GM19324 (cell line): ENCODE measurements at regions not wholly inside any gene's neighbourhood (a gene's known extent, or its start where the extent isn't known, plus 50 kb on each side); places are given as distances from the start of the nearest gene placed in this dataset.

Experiments
- ATAC-seq: cut with Tn5 transposase; IDR thresholded peaks from one replicate; pipeline ENCODE4 v1.9.1; 2021; ENCODE audit warnings: mild to moderate bottlenecking, moderate library complexity; ENCODE audit not compliant: unreplicated experiment, low FRiP score

GRCh38 chr7:42987648-42988214 is 55.6 kb downstream of the MRPL32 start:
- ATAC-seq: no peak

DNA sequence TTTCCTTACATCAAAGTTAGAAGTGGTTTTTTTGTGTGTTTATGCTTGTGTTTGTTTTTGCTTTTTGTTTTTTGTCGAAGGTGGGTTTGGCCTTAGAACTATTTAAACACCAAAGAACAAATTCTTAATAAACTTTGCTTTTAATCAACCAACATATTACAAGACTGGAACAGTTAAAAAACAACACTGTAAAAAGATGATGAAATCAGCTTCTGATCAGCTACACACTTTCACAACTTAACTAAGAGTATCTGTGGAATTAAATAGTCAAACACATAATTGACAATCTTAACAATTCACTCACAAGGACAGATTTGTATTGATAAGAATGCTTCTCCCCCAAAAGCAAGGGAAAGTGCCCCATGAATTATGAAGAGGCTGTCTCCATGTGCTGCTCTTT is 58.8 kb downstream of the MRPL32 start:
- ATAC-seq: no peak

DNA sequence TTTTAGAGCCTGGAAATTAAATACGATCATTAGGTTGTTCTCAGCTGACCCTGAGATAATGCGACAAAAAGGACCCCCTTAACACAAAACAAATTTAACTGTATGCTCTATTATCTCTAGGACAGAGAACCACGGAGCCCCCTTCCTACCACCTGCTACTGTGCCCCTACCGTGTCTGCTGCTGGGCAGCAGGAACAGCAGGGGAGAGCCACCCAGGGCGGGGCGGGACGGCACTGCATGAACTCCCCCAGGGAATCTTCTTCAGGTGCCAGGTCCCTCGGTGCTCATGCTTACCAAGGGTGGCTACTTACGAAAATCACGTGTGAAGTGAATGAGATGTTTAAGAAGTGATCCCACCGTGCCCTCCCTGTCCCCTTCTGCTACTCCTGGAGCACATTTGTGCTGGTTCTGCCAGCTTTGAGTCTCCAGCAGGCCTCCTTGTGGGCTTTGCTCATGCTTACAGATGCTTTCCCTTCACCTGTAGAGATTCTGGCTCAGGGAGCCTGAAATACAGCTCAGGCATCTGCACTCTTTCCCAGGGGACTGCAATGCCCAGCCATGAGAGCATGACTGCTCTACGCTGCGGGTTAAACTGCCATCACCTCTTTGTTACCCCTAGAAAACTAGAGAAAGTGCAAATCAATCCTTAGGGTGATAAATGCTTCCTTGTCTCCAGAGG is 59.9 kb downstream of the MRPL32 start:
- no peak for ATAC-seq

DNA sequence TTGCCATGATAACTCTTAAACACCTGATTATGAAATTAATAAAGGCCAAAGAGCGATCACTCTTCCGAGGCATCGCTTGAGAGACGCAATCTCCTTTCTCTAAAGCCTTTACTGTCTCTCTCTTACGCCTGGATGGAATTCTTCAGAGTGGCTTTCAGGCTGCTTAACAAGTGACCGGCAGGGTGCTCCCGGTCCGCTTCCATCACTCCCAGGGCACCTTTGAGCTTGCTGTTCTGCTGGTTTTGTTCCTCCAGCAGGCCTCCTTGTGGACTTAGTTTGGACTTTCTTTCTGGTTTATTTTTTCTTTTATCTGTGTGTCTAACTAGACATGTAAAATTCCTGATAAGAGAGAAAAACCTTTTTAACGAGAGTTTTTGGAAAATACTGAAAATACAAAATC is 60.9 kb downstream of the MRPL32 start:
- ATAC-seq: no peak

GRCh38 chr7:42994096-42994495 is 61.9 kb downstream of the MRPL32 start:
- no peak for ATAC-seq

DNA sequence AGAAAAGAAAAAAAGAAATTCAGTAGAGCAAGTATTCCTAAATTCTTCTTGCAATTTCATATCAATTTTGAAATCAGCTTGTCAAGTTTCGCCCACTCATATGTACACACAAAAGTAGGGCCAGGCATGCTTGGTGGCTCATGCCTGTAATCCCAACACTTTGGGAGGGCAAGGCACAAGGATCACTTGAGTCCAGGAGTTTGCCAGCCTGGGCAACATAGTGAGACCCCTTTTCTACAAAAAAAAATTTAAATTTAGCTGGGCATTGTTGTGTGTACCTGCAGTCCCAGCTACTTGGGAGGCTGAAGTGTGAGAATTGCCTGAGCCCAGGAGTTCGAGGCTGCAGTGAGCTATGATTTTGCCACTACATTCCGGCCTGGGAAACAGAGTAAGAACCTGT is 65.4 kb downstream of the MRPL32 start:
- no peak for ATAC-seq

DNA sequence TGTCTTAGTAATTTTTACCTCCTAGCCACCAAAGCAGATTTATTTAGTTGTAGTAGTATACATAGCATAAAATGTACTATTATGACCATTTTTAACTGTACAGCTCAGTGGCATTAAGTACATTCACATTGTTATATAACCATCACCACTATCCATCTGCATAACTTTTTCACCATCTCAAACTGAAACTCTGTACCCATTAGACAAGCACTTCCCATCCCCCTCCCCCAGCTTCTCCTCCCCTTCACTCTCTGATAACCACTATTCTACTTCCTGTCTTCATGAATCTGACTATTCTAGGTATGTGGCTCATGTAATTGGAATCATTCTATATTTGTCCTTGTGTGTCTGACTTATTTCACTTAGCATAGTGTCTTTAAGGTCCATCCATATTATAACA is 71.9 kb downstream of the MRPL32 start:
- no peak for ATAC-seq

GRCh38 chr7:43006008-43006407 is 73.8 kb downstream of the MRPL32 start:
- no peak for ATAC-seq

DNA sequence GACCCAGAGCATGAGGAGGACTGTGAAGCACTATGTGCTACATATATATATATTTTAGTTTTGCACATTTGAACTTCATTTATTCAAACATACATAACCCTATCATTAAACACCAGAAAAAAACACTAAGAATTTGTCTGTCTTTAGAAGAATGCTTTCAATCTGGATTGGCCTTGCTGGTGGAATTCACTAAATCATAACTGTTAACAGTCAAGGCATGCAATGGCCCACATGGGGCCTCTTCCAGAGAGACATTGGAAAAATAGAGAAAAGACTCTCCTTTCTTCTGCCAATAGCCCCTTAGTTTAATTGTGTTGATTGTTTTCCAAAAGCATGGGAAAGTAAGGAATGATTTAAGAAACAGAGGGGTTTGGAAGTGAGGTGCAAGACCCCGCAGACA is 77.9 kb downstream of the MRPL32 start:
- ATAC-seq: no peak

DNA sequence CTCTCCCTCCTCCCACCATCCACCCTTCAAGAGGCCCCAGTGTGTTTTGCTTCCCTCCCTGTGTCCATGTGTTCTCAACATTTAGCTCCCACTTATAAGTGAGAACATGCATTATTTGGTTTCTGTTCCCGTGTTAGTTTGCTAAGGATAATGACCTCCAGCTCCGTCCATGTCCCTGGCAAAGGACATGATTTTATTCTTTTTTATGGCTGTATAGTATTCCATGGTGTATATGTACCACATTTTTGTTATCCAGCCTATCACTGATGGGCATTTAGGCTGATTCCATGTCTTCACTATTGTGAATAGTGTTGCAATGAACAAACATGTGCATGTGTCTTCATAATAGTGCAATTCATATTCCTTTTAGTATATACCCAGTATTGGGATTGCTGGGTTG is 79.7 kb downstream of the MRPL32 start:
- ATAC-seq: no peak

GRCh38 chr7:43014406-43014805 is 82.2 kb downstream of the MRPL32 start:
- ATAC-seq: no peak

- ATAC-seq: no peak
Observed at GRCh38 chr7:43015301-43015700, 83.1 kb downstream of the MRPL32 start.

DNA sequence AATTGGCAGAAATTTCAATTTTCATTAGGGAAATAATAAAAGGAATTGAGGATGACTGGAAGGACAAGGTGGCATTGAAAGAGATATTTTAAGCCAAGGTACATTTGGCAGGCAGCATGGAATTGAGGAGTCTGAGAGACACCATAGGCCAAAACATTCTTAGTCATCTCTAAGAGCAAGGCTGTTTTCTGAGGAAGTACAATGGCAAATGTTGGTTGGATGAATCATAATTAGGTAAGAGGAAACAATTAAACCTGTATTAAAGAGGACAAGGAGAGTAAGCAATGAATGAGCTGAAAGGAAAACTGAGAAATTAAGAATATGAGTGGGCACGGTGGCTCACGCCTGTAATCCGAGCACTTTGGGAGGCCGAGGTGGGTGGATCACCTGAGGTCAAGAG is 86.3 kb downstream of the MRPL32 start:
- no peak for ATAC-seq

DNA sequence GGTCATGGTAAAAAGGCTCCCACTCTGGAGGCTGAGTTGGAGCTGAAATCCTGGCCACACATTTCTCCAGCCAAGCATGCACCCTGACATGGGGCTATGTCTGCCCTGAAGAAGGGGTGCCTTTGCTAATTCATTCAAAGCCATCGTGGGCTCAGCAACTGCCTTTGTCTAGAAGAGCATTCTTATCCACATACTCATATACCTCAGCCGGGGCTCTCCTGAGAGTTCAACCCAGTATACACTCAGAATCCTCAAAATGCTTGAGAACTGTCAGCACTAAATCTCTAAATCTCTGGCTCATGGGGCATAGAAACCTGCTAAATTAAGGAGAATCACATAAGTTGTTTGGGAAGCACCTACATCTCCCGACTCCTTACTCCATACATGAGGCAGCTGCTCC is 89.3 kb downstream of the MRPL32 start:
- no peak for ATAC-seq

DNA sequence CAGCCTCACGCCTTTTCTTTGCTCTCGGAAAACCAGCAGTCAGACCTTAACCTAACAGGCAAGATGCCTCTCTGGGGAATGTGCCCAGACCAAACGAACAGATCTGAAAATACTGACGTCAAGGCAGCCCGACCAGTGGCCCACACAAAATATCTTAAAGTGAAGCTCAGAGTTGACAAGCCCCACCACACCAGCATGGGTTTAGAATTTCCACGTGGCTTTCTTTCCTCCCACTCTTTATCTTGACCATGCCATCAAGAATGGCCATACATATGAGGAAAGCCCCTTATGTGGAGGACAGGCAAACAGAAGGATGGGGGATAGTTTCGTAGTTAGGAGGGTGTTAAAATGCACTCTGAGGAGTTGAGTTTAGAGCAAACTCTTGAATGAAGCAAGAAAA is 89.8 kb downstream of the MRPL32 start:
- ATAC-seq: no peak

GRCh38 chr7:43033369-43033768 is 79.1 kb upstream of the HECW1 start:
- no peak for ATAC-seq

GRCh38 chr7:43034535-43035002 is 77.9 kb upstream of the HECW1 start:
- ATAC-seq: no peak

DNA sequence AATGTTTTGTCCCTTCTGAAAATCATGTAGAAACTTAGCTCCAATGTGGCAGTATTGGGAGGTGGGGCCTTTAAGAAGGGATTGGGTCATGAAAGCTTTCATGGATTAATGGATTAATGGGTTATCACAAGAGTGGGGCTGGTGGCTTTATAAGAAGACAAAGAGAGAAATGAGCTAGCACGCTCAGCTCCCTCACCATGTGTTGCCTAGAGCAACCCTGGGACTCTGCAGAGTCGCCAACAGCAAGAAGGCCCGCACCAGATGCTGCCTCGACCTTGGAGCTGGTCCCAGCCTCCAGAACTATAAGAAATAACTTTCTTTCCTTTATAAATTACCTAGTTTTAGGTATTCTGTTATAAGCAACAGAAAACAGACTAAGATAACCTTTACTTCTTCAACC is 74.9 kb upstream of the HECW1 start:
- ATAC-seq: no peak

DNA sequence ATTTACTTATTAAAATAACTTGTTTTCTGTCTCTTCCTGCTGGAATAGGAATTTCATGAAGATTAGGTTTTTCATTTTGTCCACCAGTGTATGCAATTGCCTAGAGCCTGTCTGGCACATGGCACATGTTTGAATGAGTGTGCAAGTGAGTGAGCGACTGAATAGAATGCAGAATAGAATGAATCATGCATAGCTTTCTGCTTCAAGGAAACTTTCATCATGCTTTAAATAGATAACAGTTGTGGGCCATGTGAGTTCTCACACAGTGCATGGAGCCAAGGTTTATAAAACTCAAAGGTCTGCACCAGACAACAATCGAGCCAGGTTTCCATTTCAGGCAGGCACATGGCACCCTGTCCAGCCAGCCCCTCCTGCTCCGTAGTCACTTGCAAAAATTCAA is 74.2 kb upstream of the HECW1 start:
- ATAC-seq: no peak

DNA sequence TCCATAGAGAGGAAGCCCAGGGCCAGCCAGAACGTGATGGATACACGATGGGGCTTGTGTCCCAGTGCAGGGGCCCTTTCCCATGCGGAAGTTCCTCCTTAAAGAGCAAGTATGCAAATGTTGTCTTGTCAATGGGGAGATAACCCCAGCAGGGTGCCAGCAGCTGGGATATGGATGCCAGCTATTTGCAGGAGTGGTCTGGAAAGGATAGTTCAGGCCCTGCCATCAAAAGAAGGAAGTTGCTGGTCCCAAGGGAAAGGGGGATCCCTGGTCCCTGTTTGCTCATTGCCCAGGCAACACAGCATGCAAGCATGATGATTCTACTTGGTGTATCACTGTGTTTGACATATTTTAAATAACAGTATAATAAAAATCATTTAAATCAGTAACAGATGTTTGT is 73.1 kb upstream of the HECW1 start:
- no peak for ATAC-seq

GRCh38 chr7:43040461-43040860 is 72.0 kb upstream of the HECW1 start:
- no peak for ATAC-seq

DNA sequence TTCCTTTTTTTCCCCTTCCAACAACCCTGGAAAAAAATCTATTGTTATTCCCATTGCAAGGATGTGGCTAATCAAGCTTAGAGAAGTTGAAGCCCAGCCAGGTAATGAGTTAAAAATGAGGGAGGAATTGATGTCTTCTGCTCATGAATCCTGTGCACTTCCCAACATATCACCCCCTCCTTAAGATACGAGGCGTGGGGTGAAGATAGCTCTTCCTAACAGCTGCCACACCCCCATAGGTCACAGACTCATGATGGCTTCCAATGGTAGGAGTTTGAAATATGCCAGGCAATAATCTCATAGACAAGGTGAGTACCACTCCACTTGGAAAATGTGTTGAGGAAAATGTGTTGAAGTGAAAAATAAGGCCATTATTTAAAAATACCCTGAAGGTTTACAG is 71.3 kb upstream of the HECW1 start:
- no peak for ATAC-seq

DNA sequence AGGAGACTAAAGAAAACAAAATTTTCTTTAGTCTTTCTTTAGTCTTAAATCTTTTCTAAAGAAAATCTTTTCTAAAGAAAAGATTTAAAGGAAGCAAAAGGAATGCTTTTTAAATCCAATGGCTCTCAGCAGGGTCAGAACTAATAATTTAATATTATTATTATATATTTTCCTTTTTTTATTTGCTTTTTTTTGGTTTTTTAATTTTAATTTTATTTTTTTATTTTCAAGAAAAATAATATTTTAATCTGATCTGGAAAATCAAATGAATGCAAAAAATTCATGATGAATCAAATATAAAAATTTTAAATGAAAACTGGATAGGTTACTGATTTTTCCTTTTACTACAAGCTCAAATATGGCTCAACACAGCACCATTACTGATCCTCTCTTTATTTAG is 70.7 kb upstream of the HECW1 start:
- no peak for ATAC-seq
